ENCODE measurements at regions not wholly inside any gene's neighbourhood (a gene's known extent, or its start where the extent isn't known, plus 50 kb on each side); places are given as distances from the start of the nearest gene placed in this dataset.

GRCh38 chr20:33940666-33941065, 53.0 kb upstream of the RALY start:
- TF ChIP-seq CTCF (IDR thresholded peaks at IDR 0.05) (no peak), POLR2A (IDR thresholded peaks at IDR 0.05) (no peak)
